ENCODE measurements at regions not wholly inside any gene's neighbourhood (a gene's known extent, or its start where the extent isn't known, plus 50 kb on each side); places are given as distances from the start of the nearest gene placed in this dataset.

GRCh38 chr20:12598894-12599293, 409.9 kb upstream of the SPTLC3 start:
- TF ChIP-seq CTCF (IDR thresholded peaks at IDR 0.05) (no peak), EZH2 (IDR thresholded peaks at IDR 0.05; ENCODE audit: borderline replicate concordance, insufficient read depth, low read depth, low read length, poor library complexity, severe bottlenecking) (no peak)

Data from B cell (primary cell).